ENCODE measurements at regions not wholly inside any gene's neighbourhood (a gene's known extent, or its start where the extent isn't known, plus 50 kb on each side); places are given as distances from the start of the nearest gene placed in this dataset.
"Not testable (repeated sequence)": the region's sequence is repeated elsewhere in the genome, so short reads cannot be mapped to it uniquely, and the experiment has no call there.

DNA sequence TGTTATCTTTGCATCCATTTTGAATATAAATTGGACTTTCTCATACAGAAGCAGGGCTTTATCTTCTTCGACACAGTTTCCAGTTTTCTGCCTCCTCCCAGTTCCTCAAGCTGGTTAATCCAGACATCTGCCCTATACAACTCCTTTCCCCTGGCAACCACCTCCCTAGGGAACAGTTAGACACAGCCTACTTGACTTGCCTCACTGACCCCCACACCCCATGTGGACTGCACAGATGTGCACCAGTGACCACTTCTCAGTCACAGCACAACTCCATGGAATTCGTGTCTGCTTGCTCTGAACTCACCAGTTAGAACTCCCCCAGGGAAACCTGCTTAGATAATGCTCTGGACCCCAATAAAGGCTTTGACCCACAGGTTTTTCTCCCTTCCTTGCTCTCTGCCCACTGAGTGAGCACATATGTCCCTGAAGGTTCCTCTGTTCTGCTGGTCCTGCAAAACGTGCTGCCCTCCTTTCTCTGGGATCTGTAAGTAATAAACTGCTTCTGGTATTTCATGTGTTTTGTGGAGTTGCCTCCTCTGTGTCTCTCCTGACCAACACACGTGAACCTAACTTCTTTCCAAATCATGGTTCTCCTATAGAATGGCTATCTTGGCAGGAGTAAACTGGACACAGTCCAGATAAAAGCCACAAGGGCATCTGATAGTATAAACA, 351.2 kb downstream of the CD83 start:
- no peak for DNase-seq

DNA sequence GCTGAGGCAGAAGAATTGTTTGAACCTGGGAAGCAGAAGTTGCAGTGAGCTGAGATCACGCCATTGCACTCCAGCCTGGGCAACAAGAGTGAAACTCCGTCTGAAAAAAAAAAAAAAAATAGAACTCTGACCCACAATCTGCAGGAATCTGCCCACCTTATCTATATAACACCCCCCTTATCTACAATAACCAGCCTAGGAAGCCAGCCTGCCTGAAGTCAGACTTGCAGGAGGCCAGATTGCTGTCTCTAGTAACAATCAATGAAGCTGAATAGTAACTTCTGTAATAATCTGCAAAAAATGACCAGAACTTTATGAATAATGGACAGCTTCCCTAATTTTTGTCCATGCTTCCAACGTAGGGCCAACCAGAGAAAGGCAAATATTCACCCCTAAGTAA, 352.5 kb downstream of the CD83 start:
- no peak for DNase-seq

DNA sequence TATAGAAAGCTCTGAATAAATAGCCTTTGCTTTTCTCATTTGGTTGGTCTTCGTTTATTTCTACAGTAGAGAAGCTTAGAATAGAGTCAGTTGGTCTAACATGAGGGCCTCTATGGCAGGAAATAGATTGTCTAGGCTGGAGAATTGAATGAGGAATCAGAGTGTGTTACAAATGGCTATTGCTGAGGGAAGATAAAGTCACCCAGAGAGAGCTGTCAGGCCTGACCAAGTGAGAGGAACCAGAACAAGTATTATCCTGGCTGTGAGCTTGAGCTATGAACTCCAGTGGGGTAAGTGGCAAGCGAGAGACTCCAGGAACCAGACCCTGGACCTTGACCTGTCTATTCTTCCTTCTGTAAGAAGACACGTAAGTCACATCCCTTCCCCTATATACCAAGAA, 353.1 kb downstream of the CD83 start:
- DNase-seq: no peak

DNA sequence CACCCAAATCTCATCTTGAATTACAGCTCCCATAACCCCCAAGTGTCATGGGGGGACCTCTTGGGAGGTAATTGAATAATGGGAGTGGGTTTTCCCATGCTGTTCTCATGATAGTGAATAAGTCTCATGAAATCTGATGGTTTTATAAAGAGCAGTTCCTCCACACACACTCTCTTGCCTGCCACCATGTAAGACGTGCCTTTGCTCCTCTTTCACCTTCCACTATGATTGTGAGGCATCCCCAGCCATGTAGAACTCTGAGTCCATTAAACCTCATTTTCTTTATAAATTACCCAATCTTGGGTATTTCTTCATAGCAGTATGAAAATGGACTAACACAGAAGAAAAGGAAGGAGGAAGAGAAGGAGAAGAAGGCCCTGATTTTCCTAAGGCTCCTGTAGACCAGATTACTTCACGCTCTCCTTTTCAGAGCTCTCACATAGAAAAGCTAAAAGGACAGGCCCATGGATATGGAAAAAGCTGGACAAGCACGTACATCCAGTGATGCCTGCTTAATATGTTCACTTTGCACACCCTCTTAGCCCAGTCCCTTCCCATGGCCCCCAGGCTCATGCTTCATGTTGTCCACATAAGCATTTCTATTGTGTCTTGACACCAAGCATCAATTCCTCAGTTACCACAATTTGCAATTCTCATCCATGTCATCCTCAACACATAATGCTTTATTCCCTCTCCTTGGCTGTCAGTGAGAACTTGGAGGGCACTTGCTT, 354.8 kb downstream of the CD83 start:
- no peak for DNase-seq

DNA sequence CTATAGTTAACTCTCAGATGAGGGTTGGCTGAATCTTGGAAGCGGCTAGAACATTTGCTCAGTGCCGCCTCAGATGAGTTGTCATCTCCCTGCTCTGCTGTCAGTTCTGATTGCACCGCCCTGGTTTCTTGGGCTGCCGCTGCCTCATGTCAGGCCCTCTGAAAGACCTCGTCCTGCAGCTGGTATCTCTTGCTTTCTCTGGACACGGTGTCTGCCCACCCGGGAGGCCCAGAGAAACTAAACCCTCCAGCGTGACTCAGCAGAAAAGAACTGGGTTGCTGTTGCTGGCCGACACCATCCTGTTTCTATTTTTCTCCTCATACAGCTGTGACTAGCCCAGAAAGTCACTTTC, 355.4 kb downstream of the CD83 start:
- DNase-seq: no peak

DNA sequence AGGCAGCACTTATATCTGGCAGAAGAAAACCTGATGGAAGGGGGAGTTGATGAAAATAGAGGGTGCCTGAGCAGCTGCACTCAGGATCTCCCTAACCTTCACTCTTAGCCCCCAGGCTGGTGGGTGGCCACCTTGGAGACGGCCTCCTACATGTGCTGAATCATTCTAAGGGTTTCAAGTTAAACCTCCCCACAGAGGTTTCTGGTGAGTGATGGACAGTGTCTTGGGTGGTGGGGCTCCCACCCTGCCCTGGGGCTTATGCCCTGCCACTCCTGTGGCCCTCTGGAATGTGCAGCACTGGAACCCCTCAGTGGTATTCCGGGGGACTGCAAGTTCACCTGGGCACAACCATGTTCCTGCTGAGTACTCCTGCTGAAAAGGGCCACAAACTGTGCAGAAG, 357.2 kb downstream of the CD83 start:
- DNase-seq: no peak

DNA sequence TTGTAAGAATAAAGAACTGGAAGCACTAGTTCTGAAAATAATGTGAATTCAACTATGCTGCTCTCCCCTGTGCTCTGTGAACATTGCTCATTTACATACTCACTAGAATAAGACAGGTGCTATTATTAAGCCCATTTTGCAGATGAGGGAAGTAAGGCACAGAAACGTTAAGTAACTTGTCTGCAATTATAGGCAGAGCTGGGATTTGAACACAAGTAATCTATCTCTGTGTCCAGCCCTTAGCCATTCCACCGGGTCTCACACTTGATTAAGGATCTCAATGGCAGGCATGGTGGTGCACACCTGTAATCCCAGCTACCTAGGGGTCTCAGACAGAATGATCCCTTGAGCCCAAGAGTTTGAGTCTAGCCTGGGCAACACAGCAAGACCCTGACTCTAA, 357.7 kb downstream of the CD83 start:
- DNase-seq: no peak

DNA sequence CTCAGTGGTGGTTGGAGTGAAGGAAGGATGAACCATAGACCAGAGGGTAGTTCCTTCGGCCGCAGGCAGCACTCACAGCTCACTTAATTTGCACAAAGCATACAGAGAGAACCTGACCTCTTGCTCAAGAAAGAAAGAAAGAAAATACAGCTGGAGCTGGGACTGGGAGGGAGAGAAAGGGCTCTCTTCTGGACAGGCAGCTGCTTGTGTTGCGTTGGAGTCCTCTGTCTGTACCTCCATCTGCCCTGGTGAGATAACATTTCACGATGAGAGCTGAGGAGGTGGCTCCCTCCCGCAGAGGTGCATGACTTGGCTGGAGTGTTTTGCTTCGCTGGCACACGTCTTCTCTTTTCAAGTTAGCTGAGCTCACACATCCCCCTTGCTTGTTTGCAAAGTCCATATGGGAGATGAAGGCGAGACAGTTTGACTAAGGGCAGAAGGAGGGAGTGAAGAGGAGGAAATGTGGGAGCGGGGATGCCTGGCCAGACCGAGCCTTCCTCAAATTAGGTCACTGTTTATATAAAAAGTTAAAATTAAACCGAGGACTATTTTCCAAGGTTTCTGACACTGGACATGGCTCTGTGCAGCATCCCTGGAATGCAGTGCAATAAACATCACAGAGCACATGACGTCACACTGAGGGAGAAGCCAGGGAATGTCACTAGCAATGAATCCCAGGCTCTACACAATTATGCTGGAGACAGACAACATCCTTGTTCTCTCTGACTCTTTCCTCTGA, 359.4 kb downstream of the CD83 start:
- DNase-seq: no peak

DNA sequence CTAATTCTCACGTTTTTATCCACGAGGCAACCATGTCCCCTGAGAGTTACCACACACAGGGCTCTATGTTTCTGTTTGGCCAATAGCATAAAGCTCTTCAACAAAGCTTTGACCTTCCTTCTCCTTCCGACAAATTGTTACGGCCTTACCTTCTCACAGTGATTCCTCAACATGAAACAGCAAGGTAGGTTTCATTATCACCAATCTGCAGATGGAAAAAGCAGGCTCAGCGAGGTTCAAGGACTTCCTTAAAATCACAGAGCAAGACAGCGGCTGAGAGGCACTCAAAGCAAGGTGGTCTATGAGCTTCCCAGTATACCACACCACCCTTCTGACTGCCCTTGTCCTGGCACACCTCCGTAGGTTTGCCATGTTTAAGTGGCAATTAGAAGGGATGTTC, 360.0 kb downstream of the CD83 start:
- DNase-seq: no peak

DNA sequence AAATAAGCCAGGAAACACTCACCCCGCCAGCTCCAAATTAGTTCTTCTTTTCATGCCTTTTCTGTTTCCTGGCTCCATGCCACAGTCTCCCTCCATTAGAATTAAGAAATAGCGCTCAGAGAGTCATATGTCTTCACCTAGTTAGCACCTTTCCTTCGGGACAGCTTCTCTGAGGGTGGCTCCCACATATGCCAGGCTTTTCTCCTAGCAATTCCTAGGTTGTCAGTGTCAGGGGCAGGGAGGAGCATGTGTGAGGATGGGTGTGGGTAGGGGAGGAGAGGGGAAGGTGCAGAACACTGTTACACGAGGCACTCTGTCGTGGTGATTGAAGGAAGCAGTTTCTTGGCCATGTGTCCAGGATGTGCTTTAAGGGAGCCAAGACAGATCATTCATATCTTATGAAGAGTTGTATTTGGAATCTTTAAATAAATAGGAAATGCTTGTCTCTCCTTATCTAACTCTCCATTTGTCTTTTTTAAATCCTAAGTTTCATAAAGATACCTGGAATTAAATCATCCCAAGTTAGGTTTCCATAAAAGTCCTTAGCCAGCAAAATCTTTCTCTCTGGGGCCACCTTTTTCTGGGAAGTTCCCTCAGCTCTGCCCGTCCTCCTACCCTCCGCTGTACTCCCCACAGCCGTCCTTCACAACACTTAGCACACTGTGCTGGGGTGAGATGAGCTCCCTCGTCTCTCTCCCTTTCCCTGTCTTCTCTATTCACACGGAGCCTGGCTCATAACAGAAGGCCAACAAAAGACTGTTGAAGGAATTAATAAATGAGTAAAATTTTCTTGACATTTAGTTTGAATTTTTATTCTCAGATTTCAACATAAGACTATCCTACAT, 361.0 kb downstream of the CD83 start:
- DNase-seq: no peak

DNA sequence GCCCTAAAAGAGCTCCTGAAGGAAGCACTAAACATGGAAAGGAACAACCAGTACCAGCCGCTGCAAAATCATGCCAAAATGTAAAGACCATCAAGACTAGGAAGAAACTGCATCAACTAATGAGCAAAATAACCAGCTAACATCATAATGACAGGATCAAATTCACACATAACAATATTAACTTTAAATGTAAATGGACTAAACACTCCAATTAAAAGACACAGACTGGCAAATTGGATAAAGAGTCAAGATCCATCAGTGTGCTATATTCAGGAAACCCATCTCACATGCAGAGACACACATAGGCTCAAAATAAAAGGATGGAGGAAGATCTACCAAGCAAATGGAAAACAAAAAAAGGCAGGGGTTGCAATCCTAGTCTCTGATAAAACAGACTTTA, 364.4 kb downstream of the CD83 start:
- not testable (repeated sequence) for DNase-seq

DNA sequence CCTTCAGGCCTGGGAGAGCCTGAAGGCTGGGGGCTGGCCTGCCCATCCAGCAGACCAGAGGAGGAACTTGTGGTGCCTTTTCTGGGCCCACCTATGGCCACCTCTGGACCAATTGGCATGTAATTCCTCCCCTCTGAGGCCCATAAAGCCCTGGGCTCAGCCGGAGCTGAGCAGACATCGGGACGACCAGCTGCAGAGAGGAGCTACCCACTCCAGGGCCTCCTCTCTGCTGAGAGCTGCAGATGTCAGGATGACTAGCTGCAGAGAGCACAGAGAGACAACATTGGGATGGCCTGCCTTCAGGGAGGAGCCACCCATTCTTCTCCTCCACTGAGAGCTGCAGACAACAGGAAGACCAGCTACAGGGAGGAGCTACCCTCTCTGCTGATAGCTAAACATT, 370.1 kb downstream of the CD83 start:
- no peak for DNase-seq

DNA sequence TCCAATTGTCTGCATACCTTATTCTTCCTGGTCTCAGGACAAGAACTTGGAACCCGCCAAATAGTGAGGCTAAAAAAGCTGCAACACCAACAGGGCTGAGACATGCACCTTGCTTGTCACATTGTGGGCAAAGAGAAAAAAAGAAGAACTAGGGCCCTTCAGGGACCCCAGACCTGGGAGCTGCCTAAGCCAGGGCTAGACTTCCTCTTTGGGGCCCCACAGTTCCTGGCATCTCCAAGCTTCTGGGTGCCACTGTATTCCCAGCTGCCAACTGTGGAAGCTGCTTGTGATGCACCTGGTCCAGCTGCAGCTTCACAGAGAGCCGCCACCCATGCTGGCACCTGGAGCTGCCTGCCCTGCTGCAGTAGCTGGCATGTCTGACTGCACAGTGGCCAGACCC, 370.6 kb downstream of the CD83 start:
- DNase-seq: no peak

DNA sequence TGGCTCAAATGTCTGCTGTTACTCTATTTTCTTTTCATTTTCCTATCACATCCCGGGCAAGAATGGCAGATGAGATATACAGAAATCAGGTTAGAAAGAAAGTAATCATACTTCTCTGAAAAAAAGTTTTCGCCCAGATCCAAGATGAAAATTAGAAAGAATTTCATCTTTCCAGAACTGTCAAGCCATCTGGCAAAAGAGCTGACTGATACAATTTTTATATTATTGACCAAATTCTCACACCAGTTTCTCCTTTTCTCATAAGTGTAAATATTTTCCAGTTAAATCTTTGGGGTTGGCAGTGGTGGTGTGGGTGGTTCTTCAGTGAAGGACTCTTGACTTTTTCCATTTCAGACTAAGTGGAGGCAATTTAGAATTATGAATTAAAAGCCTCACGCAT, 371.9 kb downstream of the CD83 start:
- DNase-seq: no peak

DNA sequence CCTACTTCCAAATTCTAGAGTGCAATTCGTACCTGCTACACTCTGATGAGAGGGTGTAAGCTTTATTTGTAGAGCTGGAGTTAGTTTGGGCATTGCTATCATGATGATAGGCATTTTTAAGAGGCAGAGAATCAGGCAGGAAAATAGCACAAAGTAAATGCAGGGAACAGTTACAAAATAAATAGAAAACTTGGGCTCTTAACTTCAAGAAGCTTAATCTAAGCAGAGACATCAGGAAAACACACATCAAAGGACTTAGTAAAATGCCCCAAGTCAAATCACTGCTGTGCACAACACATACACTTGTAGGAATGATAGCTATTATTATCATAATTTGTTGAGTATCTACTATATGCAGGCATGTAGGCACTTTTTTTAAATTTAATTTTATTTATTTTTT, 381.2 kb downstream of the CD83 start:
- DNase-seq: no peak

DNA sequence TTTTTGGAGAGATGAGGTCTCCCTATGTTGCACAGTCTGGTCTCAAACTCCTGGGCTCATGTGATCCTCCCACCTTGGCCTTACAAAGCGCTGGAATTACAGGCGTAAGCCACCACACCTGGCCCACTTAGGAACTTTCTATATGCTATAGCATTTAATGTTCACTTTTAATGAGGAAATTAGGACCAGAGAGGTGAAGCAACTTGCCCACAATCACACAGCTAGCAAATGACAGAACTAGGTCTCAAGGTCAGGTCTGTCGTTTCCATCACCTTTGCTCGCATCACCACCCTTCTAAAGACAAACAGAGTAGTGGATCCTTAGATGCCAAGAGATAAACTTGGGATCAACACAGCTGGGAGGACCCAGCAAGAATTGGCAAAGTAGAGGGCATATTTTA, 381.7 kb downstream of the CD83 start:
- no peak for DNase-seq

DNA sequence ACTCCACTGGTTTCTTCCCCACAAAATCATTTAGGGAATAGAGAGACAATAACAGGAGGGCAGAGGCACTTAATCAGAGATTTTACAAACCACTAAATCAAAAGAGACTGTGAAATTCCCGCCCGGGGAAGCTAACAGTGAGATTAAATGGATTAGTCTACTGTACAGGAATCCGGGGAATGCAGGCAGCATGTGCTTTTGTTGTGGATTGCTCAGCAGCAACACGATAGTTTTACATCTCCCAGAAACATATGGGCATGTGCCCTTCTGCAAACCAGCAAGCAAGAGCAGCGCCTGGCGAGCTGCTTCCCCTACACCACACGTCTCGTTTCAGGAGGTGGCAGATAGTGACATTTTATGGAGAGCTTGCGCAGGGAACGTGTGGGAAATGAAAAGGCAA, 382.3 kb downstream of the CD83 start:
- DNase-seq: no peak

DNA sequence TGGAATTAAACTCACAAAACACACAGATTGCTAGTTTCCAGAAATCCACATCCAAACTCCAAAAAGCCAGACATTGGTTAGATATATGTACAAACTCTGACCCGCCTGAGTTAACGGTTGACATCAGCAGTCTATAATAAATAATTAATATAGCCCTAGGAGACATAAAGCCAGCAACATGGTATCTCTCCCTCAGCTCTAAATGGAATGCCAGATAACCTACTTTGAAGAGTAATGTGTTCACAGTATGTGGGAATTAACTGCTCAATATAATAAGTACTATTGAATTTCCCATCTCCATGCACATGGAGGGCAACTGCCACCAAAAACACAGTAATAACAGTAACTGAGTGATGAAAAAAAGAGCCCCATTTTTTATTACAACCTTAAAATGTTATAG, 383.2 kb downstream of the CD83 start:
- DNase-seq: no peak

DNA sequence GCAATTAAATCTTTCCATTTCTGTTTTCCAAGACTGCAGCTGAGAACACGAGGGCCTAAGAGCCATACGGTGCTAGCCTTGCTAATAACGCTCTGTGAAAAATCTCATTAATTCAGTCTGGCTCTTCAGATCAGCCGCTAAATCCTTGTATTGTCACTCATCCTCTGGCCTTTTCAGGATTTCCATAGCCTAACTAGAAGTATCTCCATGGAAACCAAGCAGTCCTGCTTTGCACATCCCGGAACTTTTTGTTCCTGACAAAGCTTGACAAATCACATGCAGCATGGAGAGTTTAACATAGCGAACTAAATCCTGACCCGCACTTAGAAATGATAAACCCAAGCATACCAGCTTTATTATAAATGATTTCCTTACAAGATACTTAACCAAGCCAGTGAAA, 383.7 kb downstream of the CD83 start:
- no peak for DNase-seq

DNA sequence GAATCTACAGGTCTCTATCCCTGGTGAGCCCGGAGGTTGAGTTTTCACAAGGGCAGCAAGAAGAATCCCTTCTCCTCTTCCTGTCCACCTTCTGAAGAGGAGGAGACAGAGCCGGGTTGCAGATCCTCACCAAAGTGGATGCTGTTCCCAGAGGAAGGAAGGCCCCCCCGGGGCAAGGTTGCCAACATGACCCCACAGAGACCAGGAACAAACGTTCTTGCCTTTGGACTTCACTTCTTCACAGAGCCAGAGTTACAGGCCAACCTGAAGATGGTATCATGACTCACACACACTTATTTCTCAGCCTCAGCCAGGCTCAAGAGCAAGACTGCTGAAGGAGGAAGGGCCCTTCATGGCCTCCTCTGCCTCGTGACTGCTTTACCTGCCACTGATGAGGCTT, 384.3 kb downstream of the CD83 start:
- no peak for DNase-seq

DNA sequence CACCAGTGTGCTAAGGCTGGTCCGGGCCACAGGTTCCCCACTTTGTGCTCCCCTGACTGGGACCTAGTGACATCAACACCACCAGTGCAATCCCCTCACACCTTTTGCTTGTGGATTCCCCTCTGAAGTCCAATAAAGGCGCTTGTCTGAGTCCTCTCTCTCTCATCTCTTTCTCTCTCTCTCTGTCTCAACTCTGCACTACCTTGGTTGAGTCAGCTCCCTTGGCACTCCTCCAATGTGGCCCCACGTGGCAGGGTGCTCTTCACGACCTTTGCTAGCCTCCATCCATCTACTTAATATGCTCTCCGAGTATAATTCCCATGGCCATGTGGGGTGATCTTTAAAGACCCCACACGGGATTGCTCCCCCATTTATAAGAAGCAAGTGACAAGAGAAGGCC, 385.0 kb downstream of the CD83 start:
- DNase-seq: no peak

DNA sequence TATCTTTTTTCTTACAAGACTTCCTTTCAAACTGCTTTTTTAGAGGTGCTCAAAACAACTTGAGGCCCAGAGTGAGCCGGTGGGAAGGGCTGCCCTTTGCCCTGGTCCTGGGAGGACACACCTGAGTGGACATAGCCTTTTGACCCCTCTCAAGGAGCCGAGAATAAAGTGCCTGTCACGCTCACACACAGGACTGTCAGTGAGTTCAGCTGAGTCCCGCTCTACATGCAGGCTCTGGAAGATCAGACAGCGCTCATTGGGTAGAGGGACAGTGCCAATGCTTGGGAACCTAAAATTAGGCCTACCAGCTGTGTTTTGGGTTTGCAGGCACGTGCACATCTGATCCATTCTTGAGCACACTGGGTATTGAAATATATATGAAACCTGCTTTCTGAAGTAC, 387.8 kb downstream of the CD83 start:
- no peak for DNase-seq

DNA sequence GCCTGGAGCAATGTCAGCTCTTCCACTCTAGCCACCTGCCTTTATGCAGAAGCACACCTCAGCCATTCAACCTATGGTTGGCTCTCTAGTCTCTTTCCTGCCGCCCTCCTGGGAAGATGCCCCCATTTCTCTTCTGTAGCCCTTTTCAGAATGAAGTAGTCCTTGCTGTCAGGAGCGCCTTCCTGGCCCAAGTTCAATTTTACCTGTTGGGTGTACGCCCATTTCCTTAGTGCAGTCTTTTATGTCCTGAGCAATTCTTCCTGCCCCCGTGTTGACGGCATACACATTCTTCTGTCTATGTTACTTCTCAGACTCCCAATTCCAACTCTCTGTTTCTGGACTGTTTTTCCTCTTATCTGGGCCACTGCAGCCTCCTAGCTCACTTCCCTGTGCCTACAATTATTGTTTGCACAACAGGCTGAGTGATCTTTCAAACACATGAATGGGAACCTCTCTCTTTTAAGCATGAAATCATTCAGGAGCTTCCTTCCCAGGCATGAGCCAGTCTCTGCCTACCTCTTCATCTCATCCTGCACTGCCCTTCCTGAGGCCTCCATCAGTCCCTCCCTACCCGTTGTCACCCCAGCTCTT, 389.2 kb downstream of the CD83 start:
- no peak for DNase-seq
